Ishikawa (cell line): ENCODE measurements at regions not wholly inside any gene's neighbourhood (a gene's known extent, or its start where the extent isn't known, plus 50 kb on each side); places are given as distances from the start of the nearest gene placed in this dataset.

Experiments
- RAD21 ChIP-seq: IDR thresholded peaks from 2 replicates; pipeline ENCODE4 v1.6.1; 2012; ENCODE audit warnings: low read depth
- REST ChIP-seq: IDR thresholded peaks from 2 replicates; pipeline ENCODE4 v1.6.1; 2012; ENCODE audit warnings: low read depth, mild to moderate bottlenecking
- TCF12 ChIP-seq: IDR thresholded peaks from 2 replicates; pipeline ENCODE4 v1.6.1; 2012; ENCODE audit warnings: low read depth

- no peak for TF ChIP-seq REST
- TF ChIP-seq TCF12, result no peak
- no peak for TF ChIP-seq RAD21
Measured at GRCh38 chr1:168980656-168981055, 125.8 kb upstream of the ATP1B1 start.
